K562 (cell line): ENCODE measurements at regions not wholly inside any gene's neighbourhood (a gene's known extent, or its start where the extent isn't known, plus 50 kb on each side); places are given as distances from the start of the nearest gene placed in this dataset.

Source experiments
- ATAC-seq: fragments of 200-7000 bp; cut with Tn5 transposase; 3 replicates; pipeline ENCODE4 v1.9.1; 2020; ENCODE audit warnings: moderate library complexity
- BruUV-seq: library from RNA; stranded (reverse); fragments of 400-500 nt; replicated peaks from 2 replicates; lab custom pipeline; 2021; lab: Mats Ljungman, UMichigan
- CTCF ChIA-PET: fragments of 300-600 bp; formaldehyde crosslinking; extraction: SDS; loops from one replicate; lab custom pipeline; 2021; ENCODE audit warnings: low intra/inter-chr PET ratio; lab: Yijun Ruan, JAX
- POLR2A ChIA-PET: fragments of 300-600, 350-650 bp; sonication (Branson Sonifier 250); formaldehyde crosslinking; extraction: SDS; loops from one replicate; lab custom pipeline; 2021; ENCODE audit warnings: antibody characterized with exemption, inconsistent platforms; lab: Yijun Ruan, JAX
- DNase-seq, 4 experiments: peaks; one replicate each; pipeline versions ENCODE4 v3.0.0 to v3.0.0-alpha.2; 2011 to 2018; ENCODE audit warnings: low spot score in 3 of 4, mixed read lengths in 3 of 4; ENCODE audit errors: extremely low read depth in 1 of 4
- FAIRE-seq: peaks from 2 replicates; lab custom pipeline; 2011; peaks lifted over from hg19 to GRCh38; lab: Jason Lieb, UNC
- H2AFZ ChIP-seq: 2 replicates; pipeline ENCODE4 v1.6.0; 2011; ENCODE audit warnings: low read depth, low read length, control low read depth, inconsistent platforms
- H3K27ac ChIP-seq: fragments of 200-600 bp; 3 replicates; pipeline ENCODE4 v1.8.0; 2011; ENCODE audit warnings: low read depth, mild to moderate bottlenecking, control low read depth, inconsistent platforms, low read length, moderate library complexity, mixed read lengths; ENCODE audit errors: extremely low read depth
- H3K27me3 ChIP-seq, 2 experiments: fragments of 300-600 bp in 1 of 2; 2 replicates in 1 of 2; 3 replicates in 1 of 2; pipeline versions ENCODE4 v1.6.0 to v1.8.0; 2011; ENCODE audit warnings: inconsistent platforms in 2 of 2, low read length in 2 of 2, mild to moderate bottlenecking in 1 of 2, mixed read lengths in 1 of 2, moderate library complexity in 1 of 2; ENCODE audit not compliant: control insufficient read depth in 2 of 2, insufficient read depth in 2 of 2
- H3K36me3 ChIP-seq: fragments of 300-600 bp; 3 replicates; pipeline ENCODE4 v1.8.0; 2011; ENCODE audit warnings: mild to moderate bottlenecking, low read length, inconsistent platforms; ENCODE audit not compliant: control insufficient read depth, insufficient read depth
- H3K4me1 ChIP-seq, 2 experiments: fragments of 200-600 bp in 1 of 2; replicated peaks in 1 of 2; 2 replicates in 1 of 2; 3 replicates in 1 of 2; pipeline versions ENCODE4 v1.5.1 to v1.8.0; 2011; ENCODE audit warnings: inconsistent platforms in 2 of 2, low read length in 2 of 2, mild to moderate bottlenecking in 1 of 2, mixed read lengths in 1 of 2, moderate library complexity in 1 of 2; ENCODE audit not compliant: control insufficient read depth in 2 of 2, insufficient read depth in 2 of 2
- H3K4me2 ChIP-seq: 2 replicates; pipeline ENCODE4 v1.6.1; 2011; ENCODE audit warnings: low read length, control low read depth, inconsistent platforms, mixed read lengths; ENCODE audit not compliant: insufficient read depth
- H3K4me3 ChIP-seq: fragments of 200-600 bp; sonication (generic), shearing (Covaris generic); 2 replicates; pipeline ENCODE4 v1.5.1; 2016; ENCODE audit warnings: control low read depth, inconsistent platforms
- H3K79me2 ChIP-seq: fragments of 200-600 bp; 3 replicates; pipeline ENCODE4 v1.8.0; 2011; ENCODE audit warnings: low read length, inconsistent platforms; ENCODE audit not compliant: control insufficient read depth, insufficient read depth
- H3K9ac ChIP-seq, 2 experiments: 2 replicates each; pipeline versions ENCODE4 v1.6.0 to v1.6.1; 2011; ENCODE audit warnings: low read depth in 2 of 2, low read length in 2 of 2, control low read depth in 1 of 2, inconsistent platforms in 1 of 2, mild to moderate bottlenecking in 1 of 2, mixed read lengths in 1 of 2; ENCODE audit not compliant: insufficient read depth in 1 of 2
- H3K9me1 ChIP-seq: one replicate; pipeline ENCODE4 v1.6.0; 2011; ENCODE audit warnings: inconsistent platforms, mild to moderate bottlenecking, low read length, moderate library complexity; ENCODE audit not compliant: control insufficient read depth, insufficient read depth
- H3K9me3 ChIP-seq: replicated peaks from 2 replicates; pipeline ENCODE4 v1.5.1; 2011; ENCODE audit warnings: low read depth, low read length, inconsistent platforms; ENCODE audit not compliant: control insufficient read depth, insufficient read depth
- H4K20me1 ChIP-seq: replicated peaks from 2 replicates; pipeline ENCODE4 v1.6.1; 2011; ENCODE audit warnings: low read length, inconsistent platforms, mixed read lengths; ENCODE audit not compliant: control insufficient read depth, insufficient read depth
- BRD4 ChIP-seq: fragments of 200-600 bp; sonication (generic); IDR thresholded peaks from 2 replicates; pipeline ENCODE4 v1.6.1; 2017; ENCODE audit warnings: inconsistent platforms
- CBX3 ChIP-seq, 2 experiments: IDR thresholded peaks; 1 replicate in 1 of 2; 2 replicates in 1 of 2; pipeline ENCODE4 v1.6.1; 2012; ENCODE audit warnings: inconsistent platforms in 2 of 2, low read length in 2 of 2, borderline replicate concordance in 1 of 2, control low read depth in 1 of 2
- DMBX1 ChIP-seq: fragments of 250-450 bp; sonication (Bioruptor Pico); IDR thresholded peaks from 2 replicates; pipeline ENCODE4 v1.8.0; 2022; ENCODE audit warnings: inconsistent platforms, mild to moderate bottlenecking, moderate library complexity, borderline replicate concordance
- E2F5 ChIP-seq: sonication (generic); formaldehyde crosslinking; IDR thresholded peaks from 2 replicates; pipeline ENCODE4 v1.8.0; 2022; ENCODE audit warnings: mild to moderate bottlenecking, missing genetic modification reagents
- ELF1 ChIP-seq: fragments of 200-800 bp; sonication (Bioruptor generic); IDR thresholded peaks from 2 replicates; pipeline ENCODE4 v1.6.1; 2016; ENCODE audit warnings: missing genetic modification characterization, missing compliant biosample characterization
- HDAC3 ChIP-seq: fragments of 450-650 bp; IDR thresholded peaks from 2 replicates; pipeline ENCODE4 v1.6.1; 2018; ENCODE audit warnings: borderline replicate concordance, mild to moderate bottlenecking, moderate library complexity; ENCODE audit not compliant: partially characterized antibody
- MAFK ChIP-seq: IDR thresholded peaks from 2 replicates; pipeline ENCODE4 v1.6.1; 2011; ENCODE audit warnings: low read length, improper control_type of control experiment
- MYNN ChIP-seq, 2 experiments: sonication (generic); formaldehyde crosslinking in 1 of 2; IDR thresholded peaks; 2 replicates each; pipeline versions ENCODE4 v1.5.0 to v1.6.1; 2016 to 2020; ENCODE audit warnings: antibody characterized with exemption in 1 of 2, missing genetic modification reagents in 1 of 2
- PCBP1 ChIP-seq: fragments of 200-400 bp; formaldehyde crosslinking; IDR thresholded peaks from 2 replicates; pipeline ENCODE4 v1.6.1; 2018; ENCODE audit warnings: mild to moderate bottlenecking, low read depth, low read length; ENCODE audit not compliant: poor library complexity, severe bottlenecking
- PHTF2 ChIP-seq: fragments of 250-450 bp; sonication (Bioruptor Pico); IDR thresholded peaks from 2 replicates; pipeline ENCODE4 v1.5.0; 2021; ENCODE audit warnings: mild to moderate bottlenecking
- RAD51 ChIP-seq: fragments of 450-650 bp; IDR thresholded peaks from 2 replicates; pipeline ENCODE4 v1.7.1; 2016; ENCODE audit warnings: low read depth, mild to moderate bottlenecking, borderline replicate concordance
- SAFB2 ChIP-seq: fragments of 200-400 bp; formaldehyde crosslinking; IDR thresholded peaks from 2 replicates; pipeline ENCODE4 v1.6.1; 2018; ENCODE audit warnings: borderline replicate concordance, low read length, low read depth, moderate library complexity; ENCODE audit not compliant: severe bottlenecking
- SOX6 ChIP-seq: fragments of 450-650 bp; IDR thresholded peaks from 2 replicates; pipeline ENCODE4 v1.6.1; 2014; ENCODE audit warnings: mild to moderate bottlenecking
- TAF9B ChIP-seq: fragments of 450-650 bp; IDR thresholded peaks from 2 replicates; pipeline ENCODE4 v1.6.1; 2018; ENCODE audit warnings: mild to moderate bottlenecking; ENCODE audit not compliant: partially characterized antibody
- TEAD2 ChIP-seq: fragments of 450-650 bp; IDR thresholded peaks from 2 replicates; pipeline ENCODE4 v1.6.1; 2016; ENCODE audit warnings: missing genetic modification characterization, control low read depth, missing compliant biosample characterization
- ZNF583 ChIP-seq: fragments of 250-450 bp; sonication (Bioruptor Pico); IDR thresholded peaks from 2 replicates; pipeline ENCODE4 v1.4.0; 2020
- ZNF764 ChIP-seq: fragments of 250-450 bp; sonication (Bioruptor Pico); IDR thresholded peaks from 2 replicates; pipeline ENCODE4 v1.4.0; 2020; ENCODE audit warnings: low read depth, mild to moderate bottlenecking, moderate library complexity
- WGBS: fragments of 100-300 bp; shearing (Covaris generic); methylation state at CpG from one replicate; pipeline ENCODE4 v1.1.6; 2016; ENCODE audit warnings: low coverage, mixed read lengths; ENCODE audit not compliant: insufficient coverage; ENCODE audit errors: missing lambda C conversion rate; 5-methylcytosine and 5-hydroxymethylcytosine counted together
- in situ Hi-C: fragments of 300-500 bp; cut with MboI; formaldehyde crosslinking; loops from 4 replicates; pipeline ENCODE4 v1.15.0; 2018; ENCODE audit warnings: inconsistent platforms, mixed read lengths
- intact Hi-C: fragments of 100-400 bp; cut with micrococcal nuclease; formaldehyde crosslinking; loops from 2 replicates; pipeline ENCODE4 v1.14.2; 2022

GRCh38 chrX:99820197-99820596 lies 589.9 kb downstream of the PCDH19 start:
- no TSS peak for BruUV-seq
- Histone ChIP-seq H3K4me1 (no peaks in the 10 kb centered on the region), H3K9me3 (no peaks in the 10 kb centered on the region), H3K79me2 (no peaks in the 10 kb centered on the region), H3K27me3 (no peaks in the 10 kb centered on the region), H3K9ac (no peak overlapping the region), H3K4me2 (no peak overlapping the region), H3K36me3 (no peaks in the 10 kb centered on the region), H3K27ac (no peak overlapping the region), H3K4me3 (no peak overlapping the region), H4K20me1 (no peaks in the 10 kb centered on the region), H3K9me1 (no peaks in the 10 kb centered on the region), H2AFZ (no peak overlapping the region)
- FAIRE-seq (no peak), DNase-seq (no peak), ATAC-seq (no peak)
- TF ChIP-seq TAF9B (no peak), SAFB2 (no peak), RAD51 (no peak), PHTF2 (no peak), BRD4 (no peak), MAFK (no peak), TEAD2 (tag) (no peak), E2F5 (CRISPR knock-in tag) (no peak), CBX3 (IDR thresholded peaks at IDR 0.05; ENCODE audit: borderline replicate concordance in 1 of 2, low read length in 2 of 2) (no peak), ZNF764 (CRISPR knock-in tag) (no peak), MYNN (IDR thresholded peaks at IDR 0.05) (no peak), MYNN (CRISPR knock-in tag; IDR thresholded peaks at IDR 0.05) (no peak), PCBP1 (no peak), DMBX1 (no peak), HDAC3 (no peak), SOX6 (no peak), ELF1 (tag) (no peak), ZNF583 (CRISPR knock-in tag) (no peak)
- 0% methylated on average over 2 of the region's 2 CpGs for WGBS
- POLR2A ChIA-PET: no interaction called here
- intact Hi-C loops: no loop called here
- CTCF ChIA-PET: no interaction called here
- in situ Hi-C loops: no loop called here
